NCI-H526 (cell line): ENCODE measurements at regions not wholly inside any gene's neighbourhood (a gene's known extent, or its start where the extent isn't known, plus 50 kb on each side); places are given as distances from the start of the nearest gene placed in this dataset.

Source experiments
- DNase-seq, 2 experiments: peaks; one replicate each; lab custom pipeline; 2025; lab: John Stamatoyannopoulos, UW

DNA sequence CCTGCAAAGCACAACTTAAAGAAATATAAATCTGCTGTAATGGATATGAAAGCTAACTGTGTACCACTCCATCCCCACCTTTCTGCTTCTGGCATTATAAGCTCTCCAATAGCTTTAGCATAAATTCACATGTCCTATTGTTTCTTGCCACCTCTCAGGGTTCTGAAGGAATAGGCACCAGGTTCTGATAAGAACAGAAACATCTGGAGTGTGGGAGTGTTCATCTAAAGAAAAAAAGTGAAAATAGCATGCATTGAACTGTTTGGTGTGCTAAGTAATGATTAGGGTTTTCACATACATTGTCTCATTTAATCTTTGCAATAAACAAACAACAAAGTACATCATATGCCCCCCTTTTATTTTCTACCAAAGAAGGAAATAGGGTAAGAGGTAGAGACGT lies 72.3 kb downstream of the FAM76B start:
- DNase-seq, result no peak

DNA sequence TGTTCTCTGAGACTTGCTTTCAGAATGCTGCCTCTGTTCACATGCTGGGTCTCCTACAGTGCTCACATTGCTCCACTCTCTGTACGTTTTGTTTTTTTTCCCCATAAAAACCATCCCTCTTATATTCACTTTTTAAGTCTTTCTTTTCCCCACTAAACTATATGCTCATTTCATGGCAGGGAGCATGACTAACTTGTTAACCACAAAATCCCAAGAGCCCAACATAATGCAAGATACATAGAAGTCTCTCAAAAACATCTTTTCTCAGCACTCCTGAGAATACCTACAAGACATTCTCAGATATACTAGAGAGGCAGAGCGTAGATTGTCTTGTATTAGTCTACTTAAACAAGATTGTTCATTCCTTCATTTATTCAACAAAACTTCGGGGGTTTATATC lies 73.3 kb downstream of the FAM76B start:
- no peak for DNase-seq

DNA sequence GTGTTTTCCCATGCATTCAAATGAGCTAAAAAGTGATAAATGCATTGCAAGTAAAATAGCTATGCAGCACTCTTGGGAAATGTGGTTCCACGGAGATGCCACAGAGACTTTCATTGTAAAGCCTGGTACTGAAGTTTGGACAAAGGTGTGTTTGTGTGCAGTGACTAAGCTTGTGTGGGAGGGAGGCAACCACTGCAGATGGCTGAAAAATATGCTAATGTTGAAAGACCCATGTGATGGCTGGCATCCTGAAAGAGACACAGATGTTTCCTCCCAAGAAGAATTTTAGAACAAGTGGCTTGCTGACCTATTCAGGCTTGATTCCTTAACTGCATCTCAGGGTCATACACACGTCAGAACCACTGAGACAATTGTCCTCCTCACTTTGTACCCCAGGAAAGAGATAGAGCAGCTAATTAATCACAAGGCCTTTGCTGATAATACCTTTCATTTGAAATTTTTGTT lies 73.8 kb downstream of the FAM76B start:
- peak; percentile 94 to 96 for DNase-seq

DNA sequence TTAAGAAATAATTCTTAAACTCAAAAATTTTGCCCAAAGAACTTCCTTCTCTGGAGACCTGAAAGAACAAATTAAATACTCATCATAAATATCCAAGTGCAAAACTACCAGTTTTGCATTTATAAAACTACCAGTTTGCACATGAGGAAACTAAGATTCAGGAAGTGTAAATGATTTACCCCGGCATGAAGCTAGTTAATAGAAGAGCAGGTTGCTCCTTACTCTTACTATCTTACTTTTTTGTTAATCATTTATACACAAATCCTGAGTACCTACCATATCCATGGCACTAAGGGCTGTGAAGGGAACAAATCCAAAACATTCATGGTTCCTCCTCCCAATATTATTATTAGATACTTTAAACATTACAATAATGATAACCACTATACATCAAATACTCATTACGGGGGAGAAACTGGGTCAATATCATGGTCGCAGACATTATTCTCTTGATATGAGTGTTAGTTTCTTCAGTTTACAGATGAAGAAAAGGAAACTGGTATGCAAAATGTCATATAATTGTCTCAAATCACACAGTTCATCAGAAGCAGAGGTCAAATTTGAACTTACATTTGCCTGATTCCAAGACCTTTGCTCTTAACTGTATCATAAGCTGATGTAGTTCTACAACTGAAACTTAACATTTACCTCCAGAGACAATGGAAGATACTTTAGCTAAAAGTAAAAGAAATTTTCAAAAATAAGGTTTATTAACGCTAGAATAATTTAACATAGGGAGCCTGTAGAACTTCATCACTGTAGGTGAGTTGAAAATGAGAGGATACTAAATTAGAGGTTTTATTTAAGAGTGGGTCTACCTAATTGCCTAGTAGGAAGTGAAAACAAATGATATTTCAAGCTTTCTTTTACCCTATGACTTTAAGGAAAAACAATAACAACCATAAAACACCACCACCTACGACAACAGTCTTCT lies 74.5 kb downstream of the FAM76B start:
- DNase-seq, result no peak

DNA sequence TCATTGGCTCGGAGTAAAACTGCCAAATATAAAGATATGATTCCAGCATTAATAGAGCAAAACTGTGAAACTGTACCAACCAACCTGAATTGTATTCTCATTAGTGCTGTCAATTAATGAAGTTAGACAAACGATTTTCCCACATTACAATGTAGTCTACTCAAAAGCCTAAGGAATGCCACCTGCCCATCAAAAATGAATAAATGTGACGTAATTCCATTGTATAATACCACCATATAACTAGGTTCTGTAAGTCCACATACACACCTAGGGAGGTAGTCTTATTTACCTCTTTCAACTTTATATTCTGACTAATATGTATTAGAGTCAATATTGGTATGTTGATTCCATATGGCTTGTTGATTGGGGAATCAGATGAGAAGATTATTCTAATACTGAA lies 76.2 kb downstream of the FAM76B start:
- DNase-seq, result no peak

DNA sequence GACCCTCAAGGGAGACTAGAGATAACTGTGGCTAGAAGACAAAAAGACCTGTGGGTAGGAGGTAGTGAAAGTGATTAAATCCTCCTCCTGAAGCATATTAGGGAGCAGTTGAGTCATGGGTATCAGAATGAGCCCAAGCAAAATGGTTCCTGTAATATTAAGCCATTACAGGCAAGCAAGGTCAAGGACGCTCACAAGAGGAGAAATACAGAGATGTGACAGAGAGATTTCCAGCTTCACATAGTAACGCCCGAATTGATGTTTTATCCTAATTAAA lies 77.7 kb downstream of the FAM76B start:
- no peak for DNase-seq

DNA sequence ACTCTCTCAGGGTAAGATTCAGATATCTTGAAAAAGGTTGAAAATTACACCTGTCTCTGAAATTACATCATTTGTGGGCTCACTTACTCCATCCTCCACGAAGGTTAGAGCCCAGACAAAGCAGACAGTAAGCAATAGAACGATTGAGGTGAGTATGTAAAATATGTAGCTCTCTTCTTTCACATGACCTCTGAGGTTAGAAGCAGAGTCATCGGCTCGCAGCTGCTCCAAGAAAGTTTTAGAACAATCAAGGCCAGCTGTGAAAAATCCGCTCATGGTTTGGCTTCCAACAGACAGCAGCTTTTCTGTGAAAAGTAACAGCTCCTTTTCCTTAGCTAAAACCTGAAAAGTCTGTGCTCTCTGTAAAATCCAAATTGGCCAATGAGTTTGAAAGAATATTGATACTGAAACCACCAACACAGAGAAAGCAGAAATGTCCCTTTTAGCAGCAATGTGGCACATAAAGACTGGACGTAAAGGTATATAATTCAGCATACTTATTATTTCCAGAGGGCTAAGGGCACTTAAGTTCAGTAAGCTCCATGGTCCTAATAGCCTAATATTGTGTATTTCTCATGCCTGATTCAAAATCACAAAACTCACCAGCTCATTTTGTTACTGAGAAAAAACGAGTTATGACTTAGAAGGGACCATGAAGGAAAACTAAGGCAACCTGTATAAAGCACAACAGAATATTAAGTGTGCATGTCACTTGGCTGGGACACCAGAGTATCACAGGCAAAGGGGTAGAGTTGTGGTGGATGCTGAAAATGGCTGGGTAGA lies 78.2 kb downstream of the FAM76B start:
- no peak for DNase-seq

DNA sequence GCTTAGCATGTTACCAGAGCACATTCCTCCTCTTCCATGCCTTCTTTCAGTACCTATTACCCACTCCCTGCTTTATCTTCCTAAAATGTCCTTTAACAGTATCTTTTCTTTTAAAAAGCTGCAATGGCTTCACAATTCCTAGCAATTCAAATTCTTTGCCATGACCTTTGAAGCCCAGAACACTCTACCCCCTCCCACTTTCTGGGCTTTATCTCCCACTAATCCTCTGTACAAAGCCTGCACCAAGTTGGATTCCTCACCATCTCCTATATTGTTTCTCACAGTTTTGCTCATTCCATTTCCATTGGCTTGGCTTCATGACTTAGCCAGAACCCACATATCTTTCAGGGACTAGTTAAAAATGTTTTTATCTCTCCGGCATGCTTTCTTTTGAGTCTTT lies 80.9 kb downstream of the FAM76B start:
- DNase-seq, result no peak

DNA sequence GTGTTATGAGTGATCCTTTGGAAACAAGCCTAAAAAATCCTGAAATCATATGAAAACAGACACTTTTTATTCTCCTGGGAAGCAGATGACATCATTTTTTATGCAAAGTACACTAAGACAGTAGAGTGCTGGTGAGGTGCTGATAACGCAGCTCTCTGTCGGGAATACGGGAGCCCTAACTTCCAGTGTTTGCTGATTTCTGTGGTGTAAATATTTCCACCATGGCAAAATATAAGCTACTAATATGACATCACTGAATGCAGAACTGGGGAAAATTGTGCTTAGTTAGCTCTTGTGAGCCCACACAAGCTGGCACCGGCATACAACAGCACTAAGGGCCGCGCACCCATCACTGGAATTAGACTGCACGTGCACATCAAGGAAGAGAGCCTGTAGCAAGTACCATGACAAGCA lies 82.6 kb downstream of the FAM76B start:
- DNase-seq, result no peak

DNA sequence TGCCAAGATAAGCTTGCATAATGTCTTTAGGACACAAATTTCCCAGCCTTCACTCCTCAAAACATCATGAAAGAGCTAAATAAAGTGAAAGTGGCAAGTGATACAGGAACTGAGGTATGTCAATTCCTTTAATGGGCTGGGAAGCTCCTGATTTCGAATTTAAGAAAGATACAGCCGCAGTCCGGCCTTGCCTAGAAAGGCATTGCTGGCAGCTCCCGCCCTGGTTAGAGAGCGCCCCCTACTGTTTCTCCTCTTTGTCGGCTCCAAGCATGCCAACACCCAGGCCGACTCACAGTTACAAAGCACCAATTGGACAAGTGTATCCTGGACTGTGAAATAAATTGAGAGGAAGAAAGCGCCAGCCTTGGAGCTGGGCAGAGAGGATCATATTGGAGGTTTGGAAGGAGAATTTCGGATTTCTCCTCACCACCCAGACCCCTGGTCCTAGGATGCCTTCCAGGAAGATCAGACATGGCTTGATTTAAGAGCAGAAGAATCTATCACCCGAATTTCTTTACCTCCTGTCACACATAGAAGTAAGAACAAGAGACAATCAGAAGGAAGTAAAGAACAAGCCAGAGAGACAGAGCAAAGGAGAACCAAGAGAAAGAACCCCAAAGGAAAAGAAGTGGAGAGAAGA lies 84.0 kb downstream of the FAM76B start:
- DNase-seq, result peak; percentile 81 to 97

DNA sequence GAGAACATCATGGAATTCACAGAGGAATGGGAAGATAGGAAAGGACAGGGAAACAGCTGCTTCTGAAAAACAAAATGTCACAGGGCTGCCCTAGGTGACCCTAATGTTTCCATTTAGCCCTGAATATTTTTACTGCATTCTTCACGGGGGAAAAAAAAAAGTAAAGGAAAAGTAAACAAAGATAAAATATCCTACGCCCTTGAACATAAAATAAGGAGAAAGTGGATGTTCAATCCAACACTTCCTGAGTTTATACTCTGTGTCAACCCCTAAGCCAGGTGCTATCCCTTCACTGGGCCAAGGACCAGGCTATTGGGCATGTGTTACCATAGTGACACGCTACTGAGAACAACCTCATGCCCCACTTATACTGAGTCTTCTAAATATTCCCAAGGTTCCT lies 84.7 kb downstream of the FAM76B start:
- no peak for DNase-seq

DNA sequence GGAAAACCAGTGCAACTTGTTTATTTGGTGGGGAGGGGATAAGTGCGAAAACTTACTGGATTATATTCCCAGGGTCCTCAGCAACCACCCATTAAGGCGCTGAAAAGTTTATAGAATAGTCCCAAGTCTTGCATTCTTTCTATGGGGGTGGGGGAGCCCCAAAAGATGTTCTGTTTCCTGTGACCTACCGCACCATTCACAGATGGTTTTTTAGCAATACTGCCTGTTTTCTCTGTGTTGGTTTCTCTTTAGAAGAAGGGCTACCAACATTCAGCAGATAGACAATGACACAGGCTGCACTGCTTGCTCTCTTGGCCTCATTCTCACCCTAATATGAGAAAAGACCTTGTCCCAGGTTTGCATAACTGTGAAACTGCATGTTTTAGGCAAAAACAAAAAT lies 86.5 kb downstream of the FAM76B start:
- DNase-seq, result no peak

DNA sequence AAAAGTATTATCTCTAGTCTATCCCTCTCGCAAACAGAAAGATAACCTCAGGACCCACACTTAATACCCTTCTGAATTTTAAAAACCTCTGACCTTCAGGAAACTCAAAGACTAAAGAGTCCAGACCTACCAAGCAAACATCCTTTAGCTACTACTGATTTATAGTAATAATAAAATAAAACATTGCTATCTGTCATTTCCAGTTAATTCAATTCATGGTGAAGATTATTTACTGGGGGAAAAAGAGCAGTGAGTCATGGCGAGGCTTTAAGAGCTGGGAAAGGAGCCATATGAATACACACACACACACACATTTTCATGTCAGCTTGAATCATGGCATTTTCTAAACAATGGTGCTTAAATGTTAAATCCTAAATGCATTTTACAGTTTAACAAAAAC lies 87.1 kb downstream of the FAM76B start:
- no peak for DNase-seq

DNA sequence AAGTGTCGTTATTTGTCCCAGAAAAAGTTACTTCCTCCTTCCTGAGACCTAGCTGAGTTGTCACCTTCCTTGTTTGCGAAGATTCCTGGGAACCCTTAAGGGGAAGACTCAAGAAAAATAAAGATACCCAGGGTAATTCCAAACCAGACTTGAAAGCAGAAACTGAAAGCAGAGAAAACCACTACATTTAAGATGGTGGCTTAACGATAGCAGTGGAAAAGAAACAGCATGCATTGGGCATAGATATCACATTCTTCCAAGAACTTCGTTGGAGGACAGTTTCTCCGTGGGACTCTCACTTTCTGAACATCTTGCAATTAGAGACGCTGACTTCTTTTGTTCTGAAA lies 89.1 kb downstream of the FAM76B start:
- no peak for DNase-seq

DNA sequence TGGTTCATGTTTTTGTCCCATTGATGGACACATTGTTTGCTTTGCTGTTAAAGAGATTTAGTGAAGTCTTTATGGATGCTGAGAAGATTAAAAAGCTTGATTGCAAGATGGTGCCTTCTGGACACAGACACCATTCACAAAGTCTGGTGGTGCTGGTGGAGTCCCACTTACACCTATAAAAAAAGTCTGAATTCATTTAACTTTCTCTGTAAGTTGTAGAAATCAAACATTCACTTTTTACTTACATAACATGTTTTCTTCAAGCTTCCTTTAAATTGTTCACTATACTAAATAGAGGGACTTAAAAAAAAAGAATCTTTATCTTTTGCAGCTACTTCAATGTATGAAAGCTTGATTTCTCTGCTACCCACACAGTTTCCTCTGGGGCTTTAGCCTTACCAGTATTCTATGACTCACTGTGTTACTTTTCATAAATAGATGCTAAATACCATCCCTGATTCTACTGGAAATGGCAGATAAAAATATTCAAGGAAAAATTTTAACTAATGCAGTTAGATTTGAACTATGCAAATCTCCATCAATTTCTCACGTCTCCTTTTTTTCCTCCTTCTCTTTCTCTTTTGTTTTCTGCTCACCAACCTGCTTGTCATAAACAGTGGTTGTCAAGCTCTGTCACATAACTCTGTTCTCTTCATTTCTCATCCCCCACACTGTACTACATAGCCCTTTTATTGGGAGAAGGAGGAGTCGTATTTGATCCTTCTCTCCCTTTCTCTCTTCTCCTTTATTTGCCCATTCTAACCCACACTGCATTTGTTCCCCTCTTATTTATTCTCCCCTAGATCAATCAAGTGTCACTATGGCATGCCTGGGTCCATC lies 89.7 kb downstream of the FAM76B start:
- no peak for DNase-seq

DNA sequence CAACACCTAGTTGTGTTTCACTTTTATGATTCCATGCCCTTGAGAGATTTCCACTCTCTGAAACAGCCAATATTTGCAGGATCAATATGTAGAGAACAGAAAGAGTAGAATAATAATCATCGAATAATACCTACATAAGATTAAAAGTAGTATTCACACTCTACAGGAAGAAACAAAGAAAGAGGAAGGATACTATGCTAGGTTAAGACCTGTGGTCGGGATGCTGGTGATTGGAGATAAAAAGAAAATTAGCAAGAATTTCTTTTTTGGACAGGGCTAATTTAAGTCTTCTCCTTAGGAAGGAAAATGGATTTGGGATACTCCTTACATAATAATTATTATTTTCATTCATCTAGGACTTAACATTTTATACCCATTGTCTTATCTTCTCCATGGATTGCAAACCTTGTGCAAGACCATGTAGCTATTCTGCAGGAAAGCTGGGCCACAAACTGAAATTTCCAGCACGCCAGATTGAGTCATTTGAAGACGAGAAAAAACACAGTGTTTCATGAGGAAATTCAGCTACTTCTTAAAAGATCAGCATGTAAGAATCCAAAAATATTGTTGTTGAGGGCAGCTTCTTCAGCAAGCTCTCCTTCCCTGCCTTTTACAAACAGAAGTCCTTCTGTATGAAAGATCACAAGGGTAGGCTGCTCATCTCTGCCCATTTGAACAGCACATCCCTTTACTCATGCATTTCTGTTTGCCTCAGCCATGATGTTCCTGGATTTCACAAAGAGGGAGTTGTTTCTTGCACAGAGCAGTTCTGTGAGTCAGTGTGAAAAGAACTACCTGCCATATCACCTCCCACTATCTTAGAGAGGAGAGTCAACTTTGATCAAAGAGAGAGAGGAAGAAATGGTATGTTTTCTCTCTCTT lies 90.7 kb downstream of the FAM76B start:
- DNase-seq, result no peak

DNA sequence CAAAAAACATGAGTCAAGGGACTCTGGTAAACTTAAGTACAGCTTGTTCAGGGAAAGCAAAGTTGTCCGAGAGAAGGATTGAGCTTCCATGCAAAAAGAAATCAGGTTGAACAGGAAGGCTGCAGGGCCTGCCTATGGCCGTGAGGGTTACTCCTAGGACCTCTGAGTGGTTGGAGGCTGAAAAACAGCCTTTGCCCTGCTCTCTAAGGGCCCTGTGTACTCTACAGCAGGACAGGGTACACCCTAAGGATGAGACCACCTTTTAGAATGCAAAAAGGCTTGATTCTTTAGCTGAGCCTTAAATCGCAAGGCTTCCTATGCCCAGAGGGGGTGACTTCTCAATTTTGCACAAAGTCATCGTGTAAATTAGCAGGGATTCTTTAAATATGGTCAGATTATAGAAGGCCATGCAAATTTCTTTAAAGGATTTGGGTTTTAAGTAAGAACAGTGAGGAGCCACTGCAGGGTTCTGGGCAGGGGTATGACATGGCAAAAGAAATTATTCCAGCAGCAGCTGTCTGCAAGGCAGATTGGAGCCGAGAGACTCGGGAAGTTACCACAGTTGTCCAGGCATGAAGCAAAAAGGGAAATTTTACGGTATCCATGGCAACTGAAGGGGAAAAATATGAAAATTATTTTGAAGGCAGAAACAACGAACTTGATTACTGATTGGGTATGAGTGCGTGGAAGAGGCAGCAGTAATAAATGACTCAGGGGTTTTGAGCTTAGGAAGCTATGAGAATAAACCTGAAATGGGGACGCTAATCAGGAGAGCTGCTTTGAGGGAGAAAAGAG lies 91.8 kb downstream of the FAM76B start:
- DNase-seq, result no peak

DNA sequence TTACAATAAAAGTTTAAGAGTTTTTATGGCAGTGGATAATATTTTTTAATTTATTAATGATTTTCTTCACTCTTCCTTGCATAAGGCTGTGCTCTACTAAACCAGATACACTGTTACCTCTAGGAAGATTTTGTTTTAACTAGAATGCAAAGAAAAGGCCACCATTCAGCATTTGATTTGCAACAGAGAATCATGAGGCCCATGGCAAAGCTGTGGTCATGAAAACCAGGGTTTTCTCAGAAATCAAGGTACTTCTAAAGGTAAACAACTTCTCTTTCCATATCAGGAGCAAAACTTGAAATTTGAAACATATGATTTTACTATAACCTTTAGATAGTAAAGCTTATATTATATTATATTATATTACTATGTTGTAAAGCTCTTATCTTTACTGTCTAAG lies 94.4 kb downstream of the FAM76B start:
- no peak for DNase-seq

DNA sequence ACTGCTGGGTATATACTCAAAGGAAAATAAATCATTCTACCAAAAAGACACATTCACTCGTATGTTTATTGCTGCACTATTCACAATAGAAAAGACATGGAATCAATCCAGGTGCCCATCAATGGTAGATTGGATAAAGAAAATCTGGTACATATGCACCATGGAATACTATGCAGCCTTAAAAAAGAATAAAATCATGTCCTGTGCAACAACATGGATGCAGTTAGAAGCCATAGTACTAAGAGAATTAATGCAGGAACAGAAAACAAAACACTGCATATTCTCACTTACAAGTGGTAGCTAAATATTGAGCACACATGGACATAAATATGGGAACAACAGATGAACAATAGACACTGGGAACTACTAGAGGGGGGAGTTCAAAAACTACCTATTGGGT lies 96.3 kb downstream of the FAM76B start:
- DNase-seq, result no peak
